ENCODE measurements at regions not wholly inside any gene's neighbourhood (a gene's known extent, or its start where the extent isn't known, plus 50 kb on each side); places are given as distances from the start of the nearest gene placed in this dataset.

DNA sequence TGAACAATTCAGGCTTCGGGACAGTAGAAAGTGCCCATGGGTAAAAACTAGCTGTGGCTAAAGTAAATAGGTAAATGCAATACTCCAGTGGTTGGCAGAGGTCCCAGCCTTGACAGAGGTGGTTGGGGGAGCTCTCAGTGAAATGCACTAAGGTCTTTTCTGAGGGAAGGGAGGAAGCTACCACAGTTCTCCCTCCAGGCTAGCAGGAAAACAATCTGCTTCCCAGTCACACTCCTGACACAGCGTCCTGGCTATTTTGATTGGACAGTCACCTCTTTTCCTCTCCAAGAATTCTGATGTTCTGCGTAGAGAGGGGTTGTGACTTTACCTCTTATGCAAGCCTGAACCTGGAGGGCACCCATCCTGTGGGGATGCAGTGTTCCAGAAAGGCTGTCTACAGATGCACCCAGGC, 128.7 kb downstream of the CYSLTR2 start:
- no peak overlapping the region for H3K27ac ChIP-seq (ENCODE audit: low read depth, low read length)
- H3K9me3 ChIP-seq (ENCODE audit: control insufficient read depth, insufficient read depth, low read length) = peaks cover 2% of the 10 kb centered on the region
- WGBS (ENCODE audit: insufficient coverage) = 94% methylated on average over 2 of the region's 3 CpGs
- no peak for DNase-seq (ENCODE audit: low read depth in 4 of 6, low spot score in 6 of 6)
- H3K27me3 ChIP-seq (ENCODE audit: control insufficient read depth, insufficient read depth, low read length) = no peaks in the 10 kb centered on the region
- H3K4me1 ChIP-seq (ENCODE audit: control insufficient read depth, insufficient read depth, low read length) = no peaks in the 10 kb centered on the region
- H3K4me3 ChIP-seq (ENCODE audit: low read depth, low read length) = no peak overlapping the region
- no peaks in the 10 kb centered on the region for H3K36me3 ChIP-seq (ENCODE audit: control insufficient read depth, insufficient read depth, low read length)

GRCh38 chr13:48783181-48783630, 129.5 kb downstream of the CYSLTR2 start:
- WGBS (ENCODE audit: insufficient coverage) = 88% methylated on average over 7 of the region's 7 CpGs
- peaks cover 2% of the 10 kb centered on the region for H3K9me3 ChIP-seq (ENCODE audit: control insufficient read depth, insufficient read depth, low read length)

DNA sequence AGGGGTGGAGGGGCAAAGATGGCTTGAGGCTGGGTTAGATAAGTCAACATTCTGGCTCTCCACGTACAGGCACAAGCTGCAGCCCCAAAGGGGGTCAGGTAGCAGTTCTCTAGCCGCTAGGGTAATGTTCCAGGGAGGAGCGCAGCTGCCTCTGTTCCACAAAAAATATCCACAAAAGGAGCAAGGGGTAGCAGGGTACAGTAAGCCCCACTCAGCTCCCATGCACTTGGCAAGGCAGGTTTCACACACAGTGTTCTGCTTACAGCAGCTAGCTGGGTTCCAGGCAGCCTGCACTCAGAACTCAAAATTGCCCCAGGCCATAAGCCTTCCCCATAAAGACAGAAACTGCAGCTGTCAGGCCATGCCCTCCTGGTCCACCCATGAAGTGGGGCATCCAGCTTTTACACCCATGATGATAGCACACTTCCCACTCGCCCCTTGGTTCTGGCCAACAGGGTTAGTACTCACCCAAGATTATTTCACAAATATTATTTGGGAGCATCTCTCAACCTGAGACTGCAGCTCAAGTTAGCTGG, 130.0 kb downstream of the CYSLTR2 start:
- Histone ChIP-seq H3K9me3 (ENCODE audit: control insufficient read depth, insufficient read depth, low read length) (peaks cover 2% of the 10 kb centered on the region), H3K4me1 (ENCODE audit: control insufficient read depth, insufficient read depth, low read length) (no peaks in the 10 kb centered on the region), H3K27ac (ENCODE audit: low read depth, low read length) (no peak overlapping the region), H3K4me3 (ENCODE audit: low read depth, low read length) (no peak overlapping the region), H3K36me3 (ENCODE audit: control insufficient read depth, insufficient read depth, low read length) (no peaks in the 10 kb centered on the region), H3K27me3 (ENCODE audit: control insufficient read depth, insufficient read depth, low read length) (no peaks in the 10 kb centered on the region)
- no peak for DNase-seq (ENCODE audit: low read depth in 4 of 6, low spot score in 6 of 6)
- 100% methylated on average over 3 of the region's 4 CpGs for WGBS (ENCODE audit: insufficient coverage)

More at GRCh38 chr13:48783181-48783630, 129.5 kb downstream of the CYSLTR2 start:
- H3K4me3 ChIP-seq (ENCODE audit: low read depth, low read length) = no peak overlapping the region
- no peaks in the 10 kb centered on the region for H3K27me3 ChIP-seq (ENCODE audit: control insufficient read depth, insufficient read depth, low read length)
- DNase-seq (ENCODE audit: low read depth in 4 of 6, low spot score in 6 of 6) = no peak
- H3K4me1 ChIP-seq (ENCODE audit: control insufficient read depth, insufficient read depth, low read length) = no peaks in the 10 kb centered on the region
- no peaks in the 10 kb centered on the region for H3K36me3 ChIP-seq (ENCODE audit: control insufficient read depth, insufficient read depth, low read length)
- H3K27ac ChIP-seq (ENCODE audit: low read depth, low read length) = no peak overlapping the region

GRCh38 chr13:48784916-48785548, 131.3 kb downstream of the CYSLTR2 start:
- DNase-seq (ENCODE audit: low read depth in 4 of 6, low spot score in 6 of 6) = no peak
- WGBS (ENCODE audit: insufficient coverage) = no CpG with 5 or more reads among the region's 3 CpGs
- H3K9me3 ChIP-seq (ENCODE audit: control insufficient read depth, insufficient read depth, low read length) = peaks cover 2% of the 10 kb centered on the region
- no peaks in the 10 kb centered on the region for H3K4me1 ChIP-seq (ENCODE audit: control insufficient read depth, insufficient read depth, low read length)
- no peak overlapping the region for H3K4me3 ChIP-seq (ENCODE audit: low read depth, low read length)
- no peaks in the 10 kb centered on the region for H3K27me3 ChIP-seq (ENCODE audit: control insufficient read depth, insufficient read depth, low read length)
- no peaks in the 10 kb centered on the region for H3K36me3 ChIP-seq (ENCODE audit: control insufficient read depth, insufficient read depth, low read length)
- H3K27ac ChIP-seq (ENCODE audit: low read depth, low read length) = no peak overlapping the region

DNA sequence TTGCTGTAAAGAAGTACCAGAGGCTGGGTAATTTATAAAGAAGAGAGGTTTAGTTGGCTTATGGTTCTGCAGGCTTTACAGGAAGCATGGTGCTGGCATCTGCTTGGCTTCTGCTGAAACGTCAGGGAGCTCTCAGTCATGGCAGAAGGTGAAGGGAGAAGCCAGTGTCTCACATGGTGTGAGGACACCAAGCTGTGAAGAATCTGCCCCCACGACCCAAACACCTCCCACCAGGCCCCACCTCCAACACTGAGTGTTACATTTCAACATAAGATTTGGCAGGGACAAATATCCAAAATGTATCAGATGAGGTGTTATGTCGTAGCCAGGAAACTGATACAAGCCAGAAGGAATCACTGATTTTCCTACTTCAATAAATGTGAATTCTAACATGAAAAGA, 136.5 kb downstream of the CYSLTR2 start:
- no peaks in the 10 kb centered on the region for H3K9me3 ChIP-seq (ENCODE audit: control insufficient read depth, insufficient read depth, low read length)
- H3K27ac ChIP-seq (ENCODE audit: low read depth, low read length) = no peak overlapping the region
- no peak overlapping the region for H3K4me3 ChIP-seq (ENCODE audit: low read depth, low read length)
- H3K36me3 ChIP-seq (ENCODE audit: control insufficient read depth, insufficient read depth, low read length) = no peaks in the 10 kb centered on the region
- no peaks in the 10 kb centered on the region for H3K27me3 ChIP-seq (ENCODE audit: control insufficient read depth, insufficient read depth, low read length)
- WGBS (ENCODE audit: insufficient coverage) = no CpG with 5 or more reads among the region's 3 CpGs
- DNase-seq (ENCODE audit: low read depth in 4 of 6, low spot score in 6 of 6) = no peak
- H3K4me1 ChIP-seq (ENCODE audit: control insufficient read depth, insufficient read depth, low read length) = no peaks in the 10 kb centered on the region

DNA sequence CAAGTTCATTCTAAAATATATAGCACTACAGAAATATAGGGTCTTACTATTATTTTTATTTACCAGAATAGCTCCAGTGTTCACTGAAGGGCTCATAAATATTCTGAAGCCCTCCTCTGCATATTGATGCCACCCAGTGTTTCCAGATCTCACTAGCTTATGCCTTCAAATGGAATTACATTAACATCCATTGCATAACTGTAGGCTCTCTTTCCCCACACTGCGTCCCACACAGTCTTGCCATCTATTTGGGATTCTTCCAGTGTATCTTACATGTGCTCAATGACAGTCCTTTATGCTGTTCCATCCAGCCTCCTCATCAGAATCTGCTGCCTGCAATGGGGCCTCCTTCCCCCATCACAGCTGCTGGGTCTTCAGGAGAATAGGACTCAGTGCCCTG, 137.2 kb downstream of the CYSLTR2 start:
- H3K27ac ChIP-seq (ENCODE audit: low read depth, low read length) = no peak overlapping the region

GRCh38 chr13:48797127-48797526, 143.4 kb downstream of the CYSLTR2 start:
- Histone ChIP-seq H3K4me3 (ENCODE audit: low read depth, low read length) (no peak overlapping the region), H3K27me3 (ENCODE audit: control insufficient read depth, insufficient read depth, low read length) (no peaks in the 10 kb centered on the region), H3K27ac (ENCODE audit: low read depth, low read length) (no peak overlapping the region), H3K4me1 (ENCODE audit: control insufficient read depth, insufficient read depth, low read length) (no peaks in the 10 kb centered on the region), H3K9me3 (ENCODE audit: control insufficient read depth, insufficient read depth, low read length) (no peaks in the 10 kb centered on the region), H3K36me3 (ENCODE audit: control insufficient read depth, insufficient read depth, low read length) (no peaks in the 10 kb centered on the region)
- 90% methylated on average over 2 of the region's 3 CpGs for WGBS (ENCODE audit: insufficient coverage)
- DNase-seq (ENCODE audit: low read depth in 4 of 6, low spot score in 6 of 6) = no peak

More for the DNA sequence above, 137.2 kb downstream of the CYSLTR2 start:
- no peaks in the 10 kb centered on the region for H3K9me3 ChIP-seq (ENCODE audit: control insufficient read depth, insufficient read depth, low read length)
- no peaks in the 10 kb centered on the region for H3K4me1 ChIP-seq (ENCODE audit: control insufficient read depth, insufficient read depth, low read length)
- H3K36me3 ChIP-seq (ENCODE audit: control insufficient read depth, insufficient read depth, low read length) = no peaks in the 10 kb centered on the region
- H3K4me3 ChIP-seq (ENCODE audit: low read depth, low read length) = no peak overlapping the region
- no peaks in the 10 kb centered on the region for H3K27me3 ChIP-seq (ENCODE audit: control insufficient read depth, insufficient read depth, low read length)
- DNase-seq (ENCODE audit: low read depth in 4 of 6, low spot score in 6 of 6) = no peak
- 83% methylated on average over 1 of the region's 1 CpG for WGBS (ENCODE audit: insufficient coverage)

GRCh38 chr13:48797761-48798160, 144.0 kb downstream of the CYSLTR2 start:
- WGBS (ENCODE audit: insufficient coverage) = no CpG with 5 or more reads among the region's 1 CpG
- H3K9me3 ChIP-seq (ENCODE audit: control insufficient read depth, insufficient read depth, low read length) = no peaks in the 10 kb centered on the region
- H3K27me3 ChIP-seq (ENCODE audit: control insufficient read depth, insufficient read depth, low read length) = no peaks in the 10 kb centered on the region
- no peaks in the 10 kb centered on the region for H3K4me1 ChIP-seq (ENCODE audit: control insufficient read depth, insufficient read depth, low read length)
- H3K36me3 ChIP-seq (ENCODE audit: control insufficient read depth, insufficient read depth, low read length) = no peaks in the 10 kb centered on the region
- no peak overlapping the region for H3K27ac ChIP-seq (ENCODE audit: low read depth, low read length)
- no peak for DNase-seq (ENCODE audit: low read depth in 4 of 6, low spot score in 6 of 6)
- no peak overlapping the region for H3K4me3 ChIP-seq (ENCODE audit: low read depth, low read length)

GRCh38 chr13:48798180-48798579, 144.5 kb downstream of the CYSLTR2 start:
- no peak for DNase-seq (ENCODE audit: low read depth in 4 of 6, low spot score in 6 of 6)
- Histone ChIP-seq H3K36me3 (ENCODE audit: control insufficient read depth, insufficient read depth, low read length) (no peaks in the 10 kb centered on the region), H3K4me1 (ENCODE audit: control insufficient read depth, insufficient read depth, low read length) (no peaks in the 10 kb centered on the region), H3K27me3 (ENCODE audit: control insufficient read depth, insufficient read depth, low read length) (no peaks in the 10 kb centered on the region), H3K9me3 (ENCODE audit: control insufficient read depth, insufficient read depth, low read length) (no peaks in the 10 kb centered on the region), H3K4me3 (ENCODE audit: low read depth, low read length) (no peak overlapping the region), H3K27ac (ENCODE audit: low read depth, low read length) (no peak overlapping the region)
- 95% methylated on average over 2 of the region's 2 CpGs for WGBS (ENCODE audit: insufficient coverage)

DNA sequence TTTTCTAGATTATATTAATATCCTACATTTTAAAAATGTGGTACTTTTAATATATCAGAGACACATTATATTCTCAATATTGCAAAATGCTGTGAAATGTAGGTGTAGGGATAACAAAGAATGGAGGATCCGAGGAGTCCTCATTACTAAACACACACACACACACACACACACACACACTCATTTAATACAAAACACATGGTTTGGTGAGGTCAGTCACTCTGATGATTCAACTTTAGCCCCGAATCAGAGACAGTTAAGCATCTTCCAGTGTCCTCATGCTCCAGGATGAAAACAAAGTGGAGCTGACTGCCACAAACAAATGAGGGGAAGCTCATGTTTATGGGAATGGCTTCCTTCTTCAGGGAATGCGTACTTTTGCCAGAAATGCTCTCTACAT, 147.5 kb downstream of the CYSLTR2 start:
- H3K27me3 ChIP-seq (ENCODE audit: control insufficient read depth, insufficient read depth, low read length) = no peaks in the 10 kb centered on the region
- H3K4me1 ChIP-seq (ENCODE audit: control insufficient read depth, insufficient read depth, low read length) = no peaks in the 10 kb centered on the region
- H3K9me3 ChIP-seq (ENCODE audit: control insufficient read depth, insufficient read depth, low read length) = no peaks in the 10 kb centered on the region
- no peak overlapping the region for H3K27ac ChIP-seq (ENCODE audit: low read depth, low read length)
- H3K36me3 ChIP-seq (ENCODE audit: control insufficient read depth, insufficient read depth, low read length) = no peaks in the 10 kb centered on the region
- WGBS (ENCODE audit: insufficient coverage) = no CpG with 5 or more reads among the region's 3 CpGs
- no peak for DNase-seq (ENCODE audit: low read depth in 4 of 6, low spot score in 6 of 6)
- H3K4me3 ChIP-seq (ENCODE audit: low read depth, low read length) = no peak overlapping the region
